Activated naive CD4-positive, alpha-beta T cell treated with anti-CD3 and anti-CD28 coated beads, Interleukin-2, amount 50 U/mL, for 16 hours (primary cell): ENCODE measurements at regions not wholly inside any gene's neighbourhood (a gene's known extent, or its start where the extent isn't known, plus 50 kb on each side); places are given as distances from the start of the nearest gene placed in this dataset.

Source experiments
- DNase-seq: peaks from one replicate; pipeline ENCODE4 v3.0.0-alpha.2; 2020

- no peak for DNase-seq
Measured at GRCh38 chr5:115374057-115374775, 77.8 kb upstream of the CCDC112 start.

- DNase-seq = no peak
Measured at GRCh38 chr5:115372146-115372545, 75.7 kb upstream of the CCDC112 start.

- DNase-seq = no peak
Measured at GRCh38 chr5:115369430-115370144, 73.1 kb upstream of the CCDC112 start.

DNA sequence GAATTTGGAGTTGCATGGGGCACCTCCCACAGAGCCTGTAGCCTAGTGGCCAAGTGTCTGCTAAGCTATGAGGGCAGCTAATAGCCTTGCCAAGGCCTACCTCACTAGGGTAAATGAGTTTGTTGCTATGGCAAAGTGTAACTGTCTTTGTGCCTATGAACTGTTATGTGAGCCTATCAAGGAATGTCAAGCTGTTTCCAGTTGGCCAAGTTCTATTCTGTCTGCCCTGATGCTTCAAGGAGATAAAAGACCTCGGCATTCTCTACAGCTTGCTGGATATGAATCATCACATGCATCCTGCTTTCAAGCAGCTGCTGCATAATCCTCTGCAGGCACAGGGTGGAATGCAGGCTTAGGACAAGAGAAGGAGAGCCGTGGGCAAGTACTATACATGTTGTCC, 69.8 kb upstream of the CCDC112 start:
- no peak for DNase-seq

DNA sequence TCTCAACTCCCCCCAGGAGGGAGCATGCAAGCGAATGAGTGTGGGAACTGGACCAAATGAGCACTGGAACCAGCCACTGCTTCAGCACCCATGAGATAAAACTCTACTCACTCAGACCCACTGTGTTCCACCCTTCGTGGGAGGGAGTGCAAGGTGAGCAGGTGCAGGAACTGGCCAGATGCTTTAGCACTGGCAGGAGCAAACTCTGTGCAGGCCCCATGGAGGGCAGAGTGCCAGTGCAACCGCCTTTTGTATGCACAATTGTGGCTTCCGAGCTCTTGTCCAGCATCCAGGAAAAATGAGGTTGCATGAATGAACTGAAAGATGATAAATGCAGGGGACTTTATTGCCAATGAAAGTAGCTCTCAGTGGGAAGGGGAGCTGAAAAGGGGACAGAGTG, 67.4 kb upstream of the CCDC112 start:
- no peak for DNase-seq

- no peak for DNase-seq
Measured at GRCh38 chr5:115360046-115360685, 63.7 kb upstream of the CCDC112 start.

- no peak for DNase-seq
Measured at GRCh38 chr5:115355767-115356381, 59.4 kb upstream of the CCDC112 start.

DNA sequence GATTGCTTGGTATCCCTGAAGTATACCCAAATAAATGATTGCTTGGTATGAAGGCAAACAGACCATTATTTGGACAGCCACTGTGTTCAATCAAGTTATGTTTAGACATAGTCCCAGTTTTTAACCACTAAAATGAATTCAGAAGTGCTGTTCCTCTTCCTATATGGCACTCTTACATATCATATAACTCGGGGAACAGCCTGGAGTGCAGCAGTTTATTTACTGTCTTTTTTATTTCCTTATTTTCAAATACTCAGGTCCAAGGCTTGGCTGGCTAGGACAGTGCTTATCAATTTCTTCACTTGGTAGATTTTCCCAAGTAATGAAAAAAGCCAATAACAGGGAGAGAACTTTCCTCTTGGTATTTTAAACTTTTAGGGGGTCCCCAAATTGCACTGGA, 58.6 kb upstream of the CCDC112 start:
- no peak for DNase-seq

DNA sequence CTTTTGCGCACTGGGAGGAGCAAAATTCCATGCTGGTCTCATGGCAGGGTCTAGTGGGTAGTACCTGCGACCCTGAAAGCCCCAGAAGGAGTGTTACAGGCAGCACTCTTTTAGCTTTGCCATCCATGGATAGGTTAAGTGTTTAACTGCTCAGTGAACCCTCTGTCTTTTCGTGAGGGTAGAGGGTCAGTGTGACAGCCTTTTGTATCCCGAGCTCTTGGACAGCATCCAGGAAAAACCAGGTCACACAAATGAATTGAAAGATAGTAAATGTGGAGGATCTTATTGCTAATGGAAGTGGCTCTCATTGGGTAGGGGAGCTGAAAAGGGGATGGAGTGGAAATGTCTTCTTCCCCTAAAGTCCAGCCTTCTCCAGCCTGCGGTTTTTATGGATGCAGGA, 57.8 kb upstream of the CCDC112 start:
- no peak for DNase-seq

- DNase-seq = no peak
Measured at GRCh38 chr5:115352571-115352970, 56.1 kb upstream of the CCDC112 start.

- no peak for DNase-seq
Measured at GRCh38 chr5:115351356-115352195, 55.1 kb upstream of the CCDC112 start.

DNA sequence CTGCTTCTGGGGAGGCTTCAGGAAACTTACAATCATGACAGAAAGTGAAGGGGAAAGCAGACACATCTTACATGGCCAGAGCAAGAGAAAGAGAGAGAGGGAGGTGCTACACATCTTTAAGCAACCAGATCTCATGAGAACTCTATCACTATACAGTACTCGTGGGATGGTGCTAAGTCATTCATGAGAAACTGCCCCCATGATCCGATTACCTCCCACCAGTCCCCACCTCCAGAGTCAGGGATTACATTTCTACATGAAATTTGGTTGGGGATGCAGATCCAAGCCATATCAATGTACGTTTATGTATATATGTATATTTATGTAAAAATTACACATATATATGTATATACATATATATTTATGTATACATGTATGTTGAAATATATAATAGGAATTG, 54.4 kb upstream of the CCDC112 start:
- DNase-seq = no peak

DNA sequence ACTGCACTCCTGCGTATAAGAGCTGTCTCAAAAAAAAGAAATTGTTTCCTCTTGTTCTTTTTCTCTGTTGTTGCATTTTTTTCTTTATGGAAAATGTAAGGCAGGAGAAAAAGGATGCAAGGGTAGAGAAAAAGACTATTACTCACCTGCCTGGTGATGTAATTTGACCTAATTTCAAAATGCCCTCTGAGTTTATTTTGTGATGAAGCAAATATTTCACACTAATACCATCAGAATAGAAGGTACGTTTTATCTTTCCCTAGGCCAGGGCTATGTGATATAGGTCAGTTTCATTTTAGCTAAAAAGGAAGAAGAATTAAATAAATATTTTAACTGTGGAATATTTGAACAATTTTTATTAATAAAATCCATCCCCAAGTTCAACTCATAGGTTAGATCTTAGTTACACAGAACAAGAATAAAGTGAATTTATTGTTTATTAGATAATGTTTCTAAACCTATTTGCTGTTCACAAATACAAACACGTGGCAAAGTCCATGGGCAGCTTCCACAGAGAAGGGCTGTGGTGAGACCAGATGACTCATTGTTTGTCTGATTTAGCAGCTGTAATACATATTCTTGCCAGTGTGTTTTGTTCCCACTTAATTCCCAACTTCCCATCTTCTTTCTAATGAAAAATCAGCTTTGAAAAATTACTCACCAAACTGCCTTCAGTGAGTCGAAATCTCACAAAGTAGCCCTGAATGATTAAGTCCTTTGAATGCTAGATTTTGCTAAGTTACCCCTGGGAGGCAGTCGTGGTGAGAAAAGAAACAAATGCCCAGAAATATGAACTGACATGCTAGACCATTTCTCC, 52.8 kb upstream of the CCDC112 start:
- no peak for DNase-seq

DNA sequence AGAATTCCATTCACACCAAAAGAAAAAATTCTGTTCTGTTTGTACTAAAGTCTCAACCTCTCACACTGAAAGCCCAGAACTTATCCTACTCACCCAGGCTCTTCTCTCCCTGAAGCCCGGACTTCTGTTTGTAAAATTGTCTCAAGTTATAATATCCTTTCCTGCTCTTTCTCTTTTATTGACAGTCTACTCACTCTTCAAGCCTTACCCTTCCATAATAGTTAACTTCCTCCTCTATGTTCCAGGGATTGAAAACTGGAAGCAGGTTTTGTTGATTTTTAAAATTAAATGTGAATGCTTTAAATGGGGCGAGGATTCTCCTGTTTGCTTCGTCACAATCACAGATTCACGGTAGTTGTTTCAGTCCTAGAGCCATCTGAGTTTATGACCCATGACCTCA, 51.7 kb upstream of the CCDC112 start:
- DNase-seq = no peak
